Motor neuron (in vitro differentiated cells): ENCODE measurements at regions not wholly inside any gene's neighbourhood (a gene's known extent, or its start where the extent isn't known, plus 50 kb on each side); places are given as distances from the start of the nearest gene placed in this dataset.
"Not testable (repeated sequence)": the region's sequence is repeated elsewhere in the genome, so short reads cannot be mapped to it uniquely, and the experiment has no call there.

Source experiments
- ATAC-seq, 8 experiments: fragments of 200-7000 bp; cut with Tn5 transposase; replicated peaks in 6 of 8; 2 replicates each; pipeline ENCODE4 v1.8.0; 2021; ENCODE audit warnings: mild to moderate bottlenecking in 8 of 8, moderate library complexity in 8 of 8
- H3K27ac ChIP-seq, 2 donors: fragments of 250-450 bp; sonication (Bioruptor Pico); 2 replicates each; pipeline ENCODE4 v1.9.0; 2021; ENCODE audit warnings: antibody characterized with exemption in 2 of 2, mild to moderate bottlenecking in 2 of 2, moderate library complexity in 1 of 2
- H3K4me1 ChIP-seq, 2 donors: fragments of 250-450 bp; sonication (Bioruptor Pico); replicated peaks in 1 of 2; 2 replicates each; pipeline ENCODE4 v1.6.1; 2021; ENCODE audit warnings: antibody characterized with exemption in 2 of 2, mild to moderate bottlenecking in 2 of 2, moderate library complexity in 1 of 2
- H3K4me3 ChIP-seq, 5 donors: fragments of 250-450 bp; sonication (Bioruptor Pico); 2 replicates each; pipeline ENCODE4 v1.9.0; 2021; ENCODE audit warnings: antibody characterized with exemption in 5 of 5, mild to moderate bottlenecking in 5 of 5, moderate library complexity in 4 of 5
- WGBS, 10 experiments: fragments of 450-650 bp; shearing (Covaris generic); methylation state at CpG; one replicate each; pipeline ENCODE4 v1.0.0; 2022; 5-methylcytosine and 5-hydroxymethylcytosine counted together
- in situ Hi-C, 9 experiments: fragments of 400-800 bp; cut with MboI; loops; one replicate each; pipeline ENCODE4 v1.15.0; 2021; ENCODE audit warnings: low sequenced_read_pairs in 9 of 9, low pct_unique_long_range_greater_than_20kb in 2 of 9; ENCODE audit not compliant: unreplicated experiment in 9 of 9

DNA sequence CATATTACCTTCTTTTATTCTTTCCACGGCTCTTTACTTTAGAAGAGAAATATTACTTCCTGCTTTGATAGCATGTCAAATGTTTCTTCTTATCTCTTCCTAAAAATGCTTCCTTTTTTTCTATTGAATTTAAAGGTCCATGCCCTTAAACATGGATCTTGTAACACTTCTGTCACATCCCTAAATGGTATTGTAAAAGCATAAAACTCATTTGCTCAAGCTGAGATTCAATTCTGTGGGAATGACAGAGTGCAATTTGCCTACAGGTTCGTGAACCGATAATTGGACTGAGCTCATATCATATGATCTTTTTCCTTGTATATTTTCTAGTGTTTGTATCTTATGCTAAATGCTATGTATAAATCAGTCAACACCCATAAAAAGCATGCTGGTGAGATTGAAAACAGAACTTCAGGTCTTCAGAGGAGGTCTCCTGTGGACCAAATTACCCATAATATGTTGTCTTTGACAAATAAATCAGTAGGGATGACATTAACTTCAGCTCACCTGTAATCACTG, 429.3 kb downstream of the TMEM232 start:
- in situ Hi-C loops: no loop called here
- H3K4me1 ChIP-seq: no peaks in the 10 kb centered on the region
- H3K27ac ChIP-seq: no peak overlapping the region
- WGBS, 10 experiments: 11 to 100% (median 81%) methylated on average over 1 to 3 of the region's 3 CpGs
- ATAC-seq: peak in 2 of 8 experiments; percentile 35 to 49
- no peak overlapping the region for H3K4me3 ChIP-seq

- WGBS, 10 experiments: 7 to 100% (median 89%) methylated on average over 1 of the region's 1 CpG; no CpG with 5 or more reads in 1 of the 10 experiments
- in situ Hi-C loops: no loop called here
- Histone ChIP-seq H3K4me3 (no peak overlapping the region), H3K27ac (no peak overlapping the region), H3K4me1 (no peaks in the 10 kb centered on the region)
- no peak for ATAC-seq
Observed at GRCh38 chr5:110304176-110304575, 422.3 kb downstream of the TMEM232 start.

DNA sequence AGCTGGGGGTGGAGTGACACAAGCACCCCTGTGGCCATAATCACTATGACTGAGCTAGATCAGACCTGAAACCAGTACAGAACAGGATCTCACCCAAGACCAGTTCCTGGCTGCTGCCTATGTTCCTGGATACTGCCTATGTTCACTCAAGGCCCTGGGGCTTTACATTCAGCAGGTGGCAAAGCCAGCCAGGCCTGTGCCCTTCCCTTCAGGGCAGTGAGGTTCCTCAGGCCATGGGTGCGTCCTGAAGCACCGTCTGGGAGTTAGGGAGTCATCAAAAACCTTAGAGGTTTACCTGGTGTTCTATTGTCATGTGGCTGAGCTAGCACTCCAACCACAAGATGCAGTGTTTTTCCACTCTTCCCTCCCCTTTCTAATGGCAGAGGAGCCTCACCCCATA, 419.8 kb downstream of the TMEM232 start:
- WGBS, 10 experiments: 80 to 100% (median 82%) methylated on average over 1 to 2 of the region's 2 CpGs; no CpG with 5 or more reads in 7 of the 10 experiments
- in situ Hi-C loops: no loop called here

DNA sequence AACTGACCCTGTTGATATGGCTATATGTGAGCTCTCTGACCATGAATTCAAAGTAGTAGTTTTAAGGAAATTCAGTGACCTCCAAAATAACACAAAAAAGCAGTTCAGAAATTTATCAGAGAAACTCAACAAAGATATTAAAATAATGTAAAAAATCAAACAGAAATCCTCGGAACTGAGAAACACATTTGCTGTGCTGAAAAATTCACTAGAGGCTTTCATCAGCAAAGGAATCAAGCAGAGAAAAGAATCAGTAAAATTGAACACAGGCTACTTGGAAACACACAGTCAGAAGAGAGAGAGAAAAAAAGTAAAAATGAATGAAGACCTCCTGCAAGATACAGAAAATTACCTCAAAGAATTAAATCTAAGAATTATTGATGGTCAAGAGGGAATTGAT, 417.2 kb downstream of the TMEM232 start:
- in situ Hi-C loops: no loop called here
- WGBS, 10 experiments: 12 to 100% (median 83%) methylated on average over 1 of the region's 1 CpG

More for the DNA sequence above, 419.8 kb downstream of the TMEM232 start:
- Histone ChIP-seq H3K4me1 (no peaks in the 10 kb centered on the region), H3K27ac (no peak overlapping the region), H3K4me3 (no peak overlapping the region)
- no peak for ATAC-seq

DNA sequence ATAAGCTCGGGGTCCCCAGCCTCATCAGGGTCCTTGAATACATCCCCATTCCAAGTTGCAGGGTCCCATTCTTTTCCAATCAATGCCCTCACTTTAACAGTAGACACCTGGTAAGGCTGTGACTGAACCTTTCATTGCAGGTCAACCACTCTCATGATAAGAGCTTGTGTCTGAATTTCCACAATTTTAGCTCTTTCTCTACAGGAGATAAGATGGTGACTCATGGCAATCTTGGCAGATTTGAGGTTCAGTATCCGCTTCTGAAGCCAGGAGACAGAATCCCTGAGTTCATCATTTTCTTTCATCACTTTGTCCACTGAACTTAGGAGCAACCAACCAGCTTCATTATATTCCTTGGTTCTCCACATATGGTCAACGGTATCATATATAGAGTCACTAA, 409.9 kb downstream of the TMEM232 start:
- 33 to 100% (median 46%) methylated on average over 1 to 3 of the region's 3 CpGs; no CpG with 5 or more reads in 4 of the 10 experiments for WGBS, 10 experiments
- H3K4me3 ChIP-seq, ATAC-seq, H3K27ac ChIP-seq, in situ Hi-C loops, H3K4me1 ChIP-seq: not testable (repeated sequence)

More for the DNA sequence above, 417.2 kb downstream of the TMEM232 start:
- no peak for ATAC-seq
- Histone ChIP-seq H3K27ac (no peak overlapping the region), H3K4me3 (no peak overlapping the region), H3K4me1 (no peaks in the 10 kb centered on the region)

GRCh38 chr5:110321117-110321516, 405.4 kb downstream of the TMEM232 start:
- WGBS, 10 experiments: 0 to 100% (median 68%) methylated on average over 1 of the region's 1 CpG; no CpG with 5 or more reads in 2 of the 10 experiments

DNA sequence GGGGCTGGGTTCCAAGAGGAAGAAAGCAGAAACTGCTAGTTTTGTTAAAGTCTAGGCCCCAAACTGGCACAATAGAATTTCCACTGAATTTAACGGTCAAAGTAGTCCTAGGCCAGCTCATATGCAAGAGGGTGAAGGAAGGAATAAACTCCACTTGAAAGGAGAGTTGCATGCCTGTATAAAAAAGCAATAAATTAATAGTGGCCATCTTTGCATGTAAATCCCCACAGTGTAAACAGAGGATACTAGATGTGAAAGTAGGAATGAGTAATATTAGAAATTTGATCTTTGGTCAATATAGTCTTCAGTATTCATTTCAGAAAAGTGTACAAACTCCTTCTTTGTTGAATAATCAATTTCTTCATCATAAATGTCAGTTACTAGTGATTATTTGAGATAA, 403.1 kb downstream of the TMEM232 start:
- WGBS, 10 experiments: 43 to 100% (median 81%) methylated on average over 1 of the region's 1 CpG; no CpG with 5 or more reads in 4 of the 10 experiments
- in situ Hi-C loops: no loop called here
- H3K27ac ChIP-seq: no peak overlapping the region

More at GRCh38 chr5:110321117-110321516, 405.4 kb downstream of the TMEM232 start:
- Histone ChIP-seq H3K4me1 (no peaks in the 10 kb centered on the region), H3K4me3 (no peak overlapping the region), H3K27ac (no peak overlapping the region)
- ATAC-seq: no peak
- in situ Hi-C loops: no loop called here

DNA sequence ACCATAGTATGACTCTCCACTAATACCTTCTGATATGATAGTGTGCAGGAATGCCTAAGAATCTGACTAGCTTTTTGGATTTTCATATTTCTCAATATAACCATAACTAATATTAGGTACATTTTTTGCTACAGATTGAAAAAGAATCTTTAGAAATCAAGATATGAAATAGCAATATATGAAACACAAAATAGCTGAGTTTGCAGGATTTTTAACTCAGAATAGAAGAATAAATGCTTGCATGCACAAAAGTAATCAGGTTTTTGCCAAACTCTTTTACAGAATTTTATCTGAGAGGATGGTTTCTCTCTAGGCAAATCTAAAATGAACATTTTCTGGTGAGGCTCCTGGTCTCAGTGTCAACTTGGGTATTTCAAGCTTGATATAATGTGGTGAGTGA, 402.6 kb downstream of the TMEM232 start:
- H3K4me1 ChIP-seq: no peaks in the 10 kb centered on the region
- in situ Hi-C loops: no loop called here
- ATAC-seq: no peak
- H3K27ac ChIP-seq: no peak overlapping the region
- no peak overlapping the region for H3K4me3 ChIP-seq

More for the DNA sequence above, 403.1 kb downstream of the TMEM232 start:
- H3K4me3 ChIP-seq: no peak overlapping the region
- no peak for ATAC-seq
- no peaks in the 10 kb centered on the region for H3K4me1 ChIP-seq

DNA sequence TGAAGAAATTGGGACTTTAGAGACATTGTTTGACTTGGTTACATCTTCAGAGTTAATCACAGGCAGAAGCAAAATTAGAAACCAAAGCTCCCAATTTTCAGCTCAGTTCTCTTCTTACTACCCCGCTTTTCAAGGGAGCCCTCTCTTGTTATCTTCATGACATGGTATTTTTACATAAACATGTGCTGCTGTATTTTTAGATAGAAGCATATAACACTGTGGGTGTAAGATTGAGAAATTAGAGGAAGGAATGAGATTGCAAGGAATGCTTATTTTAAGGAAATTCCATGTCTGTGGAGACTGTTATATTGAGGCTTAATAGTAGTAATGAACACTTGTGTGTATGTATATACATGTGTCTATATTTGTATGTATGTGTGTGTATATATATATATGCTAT, 401.6 kb downstream of the TMEM232 start:
- 60 to 100% (median 86%) methylated on average over 1 of the region's 1 CpG; no CpG with 5 or more reads in 3 of the 10 experiments for WGBS, 10 experiments

GRCh38 chr5:110329955-110330525, 396.4 kb downstream of the TMEM232 start:
- in situ Hi-C loops: no loop called here
- WGBS, 10 experiments: 25 to 100% (median 78%) methylated on average over 1 to 5 of the region's 5 CpGs; no CpG with 5 or more reads in 2 of the 10 experiments
- ATAC-seq: peak in 1 of 8 experiments; percentile 36
- H3K4me1 ChIP-seq: no peaks in the 10 kb centered on the region
- H3K27ac ChIP-seq: no peak overlapping the region
- H3K4me3 ChIP-seq: no peak overlapping the region

More for the DNA sequence above, 401.6 kb downstream of the TMEM232 start:
- ATAC-seq: no peak
- Histone ChIP-seq H3K4me3 (no peak overlapping the region), H3K4me1 (no peaks in the 10 kb centered on the region), H3K27ac (no peak overlapping the region)
- in situ Hi-C loops: no loop called here

DNA sequence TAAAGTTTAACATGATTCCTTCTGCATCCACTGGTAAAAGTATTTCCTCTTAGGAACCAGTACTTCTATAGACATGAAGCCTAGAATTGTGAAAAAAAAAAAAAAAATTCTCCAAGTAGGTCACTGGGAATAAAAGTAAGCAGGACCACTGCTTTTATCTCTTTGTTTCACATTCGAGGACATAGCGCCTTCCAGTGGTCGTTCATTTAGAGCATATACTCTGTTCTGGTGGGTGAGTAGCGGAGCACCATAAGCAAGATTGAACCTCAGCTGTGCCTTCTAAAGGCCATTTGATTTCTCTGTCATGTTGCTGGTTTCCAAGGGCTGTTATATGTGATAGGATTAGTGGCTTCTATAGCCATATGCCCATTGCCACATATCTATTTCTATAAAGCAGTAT, 393.1 kb downstream of the TMEM232 start:
- in situ Hi-C loops: no loop called here
- Histone ChIP-seq H3K27ac (no peak overlapping the region), H3K4me3 (no peak overlapping the region), H3K4me1 (no peaks in the 10 kb centered on the region)
- 27 to 93% (median 53%) methylated on average over 2 to 4 of the region's 4 CpGs; no CpG with 5 or more reads in 3 of the 10 experiments for WGBS, 10 experiments
- ATAC-seq: peak in 2 of 8 experiments; percentile 44 to 72

- in situ Hi-C loops: no loop called here
- H3K27ac ChIP-seq: no peak overlapping the region
- ATAC-seq: no peak
- 0 to 100% (median 72%) methylated on average over 1 to 4 of the region's 4 CpGs for WGBS, 10 experiments
- no peak overlapping the region for H3K4me3 ChIP-seq
- H3K4me1 ChIP-seq: no peaks in the 10 kb centered on the region
Observed at GRCh38 chr5:110335361-110336066, 391.0 kb downstream of the TMEM232 start.

- Histone ChIP-seq H3K27ac (no peak overlapping the region), H3K4me1 (no peaks in the 10 kb centered on the region), H3K4me3 (no peak overlapping the region)
- ATAC-seq: no peak
- WGBS, 10 experiments: 60 to 97% (median 80%) methylated on average over 1 to 7 of the region's 7 CpGs
- in situ Hi-C loops: no loop called here
Observed at GRCh38 chr5:110338341-110339083, 388.0 kb downstream of the TMEM232 start.
